Gastroesophageal sphincter (tissue), 4 donors: ENCODE measurements at regions not wholly inside any gene's neighbourhood (a gene's known extent, or its start where the extent isn't known, plus 50 kb on each side); places are given as distances from the start of the nearest gene placed in this dataset.

Experiments used
- ATAC-seq: fragments of 150-250 bp; one replicate; pipeline ENCODE4 v1.9.1; 2016; ENCODE audit warnings: mild to moderate bottlenecking, moderate library complexity
- H3K27ac ChIP-seq, 4 donors: fragments of 200-600 bp; sonication (generic) in 3 of 4; 1 replicate in 3 of 4; 2 replicates in 1 of 4; pipeline ENCODE4 v1.5.1; 2016 to 2019
- H3K27me3 ChIP-seq: fragments of 200-600 bp; sonication (generic); one replicate; pipeline ENCODE4 v1.5.1; 2019
- H3K36me3 ChIP-seq, 2 donors: fragments of 200-600 bp; sonication (generic); one replicate each; pipeline ENCODE4 v1.5.1; 2019; ENCODE audit warnings: control low read depth in 1 of 2
- H3K4me1 ChIP-seq, 3 donors: fragments of 200-600 bp; sonication (generic); 1 replicate in 2 of 3; 2 replicates in 1 of 3; pipeline ENCODE4 v1.5.1; 2016 to 2019; ENCODE audit warnings: control low read depth in 2 of 3
- H3K4me3 ChIP-seq, 2 donors: fragments of 200-600 bp; sonication (generic); one replicate each; pipeline ENCODE4 v1.5.1; 2019; ENCODE audit warnings: mild to moderate bottlenecking in 1 of 2, moderate library complexity in 1 of 2
- H3K9me3 ChIP-seq, 3 donors: fragments of 200-600 bp; sonication (generic); one replicate each; pipeline ENCODE4 v1.5.1; 2017 to 2019; ENCODE audit warnings: control low read depth in 2 of 3
- EP300 ChIP-seq: sonication (generic); formaldehyde crosslinking; IDR thresholded peaks from one replicate; pipeline ENCODE4 v1.6.1; 2017; ENCODE audit warnings: antibody characterized with exemption, mild to moderate bottlenecking
- POLR2A ChIP-seq, 2 donors: fragments of 450-650 bp; IDR thresholded peaks; one replicate each; pipeline ENCODE4 v1.6.1; 2017; ENCODE audit warnings: antibody characterized with exemption in 2 of 2, mild to moderate bottlenecking in 2 of 2, moderate library complexity in 1 of 2
- POLR2AphosphoS5 ChIP-seq: sonication (generic); formaldehyde crosslinking; IDR thresholded peaks from one replicate; pipeline ENCODE4 v1.6.1; 2017; ENCODE audit warnings: antibody characterized with exemption
- WGBS, 2 donors: methylation state at CpG; one replicate each; pipeline ENCODE4 v1.1.5; 2018; ENCODE audit warnings: low coverage in 1 of 2; 5-methylcytosine and 5-hydroxymethylcytosine counted together
- TF ChIP-seq, protein P1 (sequence below), 4 experiments: fragments of 200-600 bp in 2 of 4; fragments of 450-650 bp in 2 of 4; sonication (generic) in 1 of 4; IDR thresholded peaks; one replicate each; pipeline ENCODE4 v1.5.1; 2017 to 2019; ENCODE audit warnings: antibody characterized with exemption in 4 of 4, mild to moderate bottlenecking in 2 of 4, moderate library complexity in 2 of 4

- TF ChIP-seq POLR2AphosphoS5, result no peak
- no peaks in the 10 kb centered on the region for H3K9me3 ChIP-seq
- peaks cover 13 to 33% (median 20%) of the 10 kb centered on the region in 3 donors for H3K4me1 ChIP-seq
- no peak for ATAC-seq
- H3K27ac ChIP-seq, result no peak overlapping the region
- H3K36me3 ChIP-seq, result no peaks in the 10 kb centered on the region
- H3K4me3 ChIP-seq, result no peak overlapping the region
- no peaks in the 10 kb centered on the region for H3K27me3 ChIP-seq
Observed at GRCh38 chr12:46663318-46663717, 162.5 kb downstream of the SLC38A4 start.

DNA sequence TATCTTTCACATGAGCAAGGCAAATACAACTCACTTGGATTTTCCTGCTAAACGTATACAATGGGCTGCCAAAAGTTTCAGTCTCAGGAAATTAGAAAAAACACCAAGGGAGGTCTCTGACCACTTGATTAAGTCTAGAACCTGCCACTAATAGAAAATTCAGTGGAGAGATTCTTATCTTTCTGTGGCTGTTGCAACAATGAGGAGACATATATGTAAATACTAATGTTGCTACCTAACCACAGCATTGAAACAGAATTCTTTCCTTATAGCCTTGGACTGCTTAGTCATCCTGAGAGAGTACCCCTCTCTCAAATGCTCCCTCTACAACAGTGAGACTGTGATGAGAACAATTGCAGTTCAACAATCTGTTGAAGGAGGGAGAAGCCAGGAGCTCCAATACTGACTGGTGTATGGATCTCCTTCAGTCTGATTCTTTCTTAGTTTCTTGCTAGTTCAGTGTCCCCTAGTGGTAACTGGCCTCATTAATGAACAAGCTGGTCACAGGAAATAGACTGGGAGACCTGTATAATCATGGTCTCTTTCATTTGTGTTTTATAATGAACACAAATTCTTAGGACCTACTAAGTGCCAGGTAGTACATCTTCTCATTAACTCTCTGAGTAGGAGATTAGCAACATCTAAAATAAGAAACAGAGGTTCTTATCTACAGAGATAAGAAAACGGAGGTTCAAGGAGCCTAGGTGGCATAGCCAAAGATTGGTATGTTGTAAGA is 164.5 kb downstream of the SLC38A4 start:
- WGBS, 2 donors, result 25 to 32% methylated on average over 2 of the region's 2 CpGs
- TF ChIP-seq, protein P1, sequence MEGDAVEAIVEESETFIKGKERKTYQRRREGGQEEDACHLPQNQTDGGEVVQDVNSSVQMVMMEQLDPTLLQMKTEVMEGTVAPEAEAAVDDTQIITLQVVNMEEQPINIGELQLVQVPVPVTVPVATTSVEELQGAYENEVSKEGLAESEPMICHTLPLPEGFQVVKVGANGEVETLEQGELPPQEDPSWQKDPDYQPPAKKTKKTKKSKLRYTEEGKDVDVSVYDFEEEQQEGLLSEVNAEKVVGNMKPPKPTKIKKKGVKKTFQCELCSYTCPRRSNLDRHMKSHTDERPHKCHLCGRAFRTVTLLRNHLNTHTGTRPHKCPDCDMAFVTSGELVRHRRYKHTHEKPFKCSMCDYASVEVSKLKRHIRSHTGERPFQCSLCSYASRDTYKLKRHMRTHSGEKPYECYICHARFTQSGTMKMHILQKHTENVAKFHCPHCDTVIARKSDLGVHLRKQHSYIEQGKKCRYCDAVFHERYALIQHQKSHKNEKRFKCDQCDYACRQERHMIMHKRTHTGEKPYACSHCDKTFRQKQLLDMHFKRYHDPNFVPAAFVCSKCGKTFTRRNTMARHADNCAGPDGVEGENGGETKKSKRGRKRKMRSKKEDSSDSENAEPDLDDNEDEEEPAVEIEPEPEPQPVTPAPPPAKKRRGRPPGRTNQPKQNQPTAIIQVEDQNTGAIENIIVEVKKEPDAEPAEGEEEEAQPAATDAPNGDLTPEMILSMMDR (IDR thresholded peaks at IDR 0.05), result peak; percentile 77 to 94 (median 84)
- no peak for TF ChIP-seq POLR2A (IDR thresholded peaks at IDR 0.05)
- Histone ChIP-seq H3K9me3 (no peaks in the 10 kb centered on the region), H3K27me3 (no peaks in the 10 kb centered on the region), H3K4me3 (no peak overlapping the region), H3K27ac (peak overlapping the region; percentile 74 to 86 (median 78)), H3K36me3 (no peaks in the 10 kb centered on the region), H3K4me1 (peaks cover 13 to 43% (median 20%) of the 10 kb centered on the region in 3 donors)
- ATAC-seq, result peak; percentile 88

DNA sequence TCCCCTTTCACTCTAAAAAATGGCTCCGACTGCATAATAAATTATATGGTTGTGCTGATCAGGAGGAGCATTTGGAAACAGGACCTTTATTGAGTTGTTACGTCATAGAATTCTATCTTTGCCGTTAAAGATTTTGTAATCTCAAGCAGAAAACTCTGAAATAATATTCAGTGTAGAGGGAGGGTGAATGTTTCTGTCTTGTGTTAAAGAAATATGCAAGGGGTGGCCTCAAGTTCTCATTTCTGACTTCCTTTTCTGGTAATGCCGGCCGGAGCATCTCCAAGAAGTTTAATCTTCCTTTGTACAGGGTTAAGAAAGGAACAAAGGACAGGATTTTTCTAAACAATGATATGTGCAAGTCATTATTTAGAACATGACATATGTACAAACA is 165.1 kb downstream of the SLC38A4 start:
- Histone ChIP-seq H3K4me1 (peaks cover 13 to 43% (median 20%) of the 10 kb centered on the region in 3 donors), H3K27ac (peak overlapping the region; percentile 74 to 86 (median 78)), H3K4me3 (no peak overlapping the region), H3K27me3 (no peaks in the 10 kb centered on the region), H3K36me3 (no peaks in the 10 kb centered on the region), H3K9me3 (no peaks in the 10 kb centered on the region)
- TF ChIP-seq POLR2A (IDR thresholded peaks at IDR 0.05) (no peak), POLR2AphosphoS5 (no peak), EP300 (no peak)
- TF ChIP-seq, protein P1 (IDR thresholded peaks at IDR 0.05), result no peak
- 26 to 38% methylated on average over 5 of the region's 5 CpGs for WGBS, 2 donors
- no peak for ATAC-seq

- Histone ChIP-seq H3K27ac (peak overlapping the region; percentile 74 to 86 (median 78)), H3K4me1 (peaks cover 13 to 43% (median 20%) of the 10 kb centered on the region in 3 donors), H3K27me3 (no peaks in the 10 kb centered on the region), H3K36me3 (no peaks in the 10 kb centered on the region), H3K9me3 (no peaks in the 10 kb centered on the region), H3K4me3 (no peak overlapping the region)
- TF ChIP-seq POLR2AphosphoS5, result no peak
- no peak for TF ChIP-seq POLR2A (IDR thresholded peaks at IDR 0.05)
- TF ChIP-seq, protein P1 (IDR thresholded peaks at IDR 0.05), result no peak
- TF ChIP-seq EP300, result no peak
- ATAC-seq, result no peak
- 40 to 41% methylated on average over 1 of the region's 1 CpG for WGBS, 2 donors
Observed at GRCh38 chr12:46660276-46660675, 165.5 kb downstream of the SLC38A4 start.

DNA sequence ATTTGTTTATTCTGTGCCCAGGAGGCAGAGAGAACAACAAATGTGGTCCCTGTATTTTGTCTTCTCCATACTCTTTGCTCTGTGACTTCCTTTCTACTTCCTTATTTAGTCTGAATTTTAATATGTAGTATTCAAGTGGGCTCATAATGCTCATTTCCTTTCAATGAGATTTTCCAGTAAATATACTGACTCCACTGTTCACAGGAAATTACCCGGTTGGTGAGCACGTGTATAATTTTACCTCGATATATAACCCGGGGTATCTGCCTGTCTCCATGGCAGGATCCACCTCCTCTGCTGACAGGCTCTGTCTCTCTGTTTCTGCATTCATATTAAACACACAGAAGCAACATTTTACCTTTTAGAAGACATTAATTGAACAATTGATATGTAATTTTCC is 166.0 kb downstream of the SLC38A4 start:
- Histone ChIP-seq H3K9me3 (no peaks in the 10 kb centered on the region), H3K27me3 (no peaks in the 10 kb centered on the region), H3K27ac (peak overlapping the region; percentile 74 to 86 (median 78)), H3K36me3 (no peaks in the 10 kb centered on the region), H3K4me1 (peaks cover 13 to 43% (median 20%) of the 10 kb centered on the region in 3 donors), H3K4me3 (no peak overlapping the region)
- no peak for ATAC-seq
- WGBS, 2 donors, result 4 to 6% methylated on average over 4 of the region's 4 CpGs
- TF ChIP-seq, protein P1 (IDR thresholded peaks at IDR 0.05), result no peak
- TF ChIP-seq EP300 (no peak), POLR2AphosphoS5 (peak; percentile 7)
